HCT116 (cell line): ENCODE measurements at regions not wholly inside any gene's neighbourhood (a gene's known extent, or its start where the extent isn't known, plus 50 kb on each side); places are given as distances from the start of the nearest gene placed in this dataset.

Source experiments
- ATAC-seq: fragments of 200-7000 bp; cut with Tn5 transposase; 2 replicates; pipeline ENCODE4 v1.9.1; 2020; ENCODE audit warnings: mild to moderate bottlenecking, moderate library complexity
- BruUV-seq: library from RNA; stranded (reverse); fragments of 400-500 nt; replicated peaks from 2 replicates; lab custom pipeline; 2021; lab: Mats Ljungman, UMichigan
- CTCF ChIA-PET: fragments of 300-600 bp; sonication (Branson Sonifier 250); formaldehyde crosslinking; loops from one replicate; lab custom pipeline; 2021; ENCODE audit warnings: antibody characterized with exemption; lab: Charles Lee
- POLR2A ChIA-PET: fragments of 300-600, 350-600 bp; sonication (Branson Sonifier 250); formaldehyde crosslinking; loops from one replicate; lab custom pipeline; 2021; ENCODE audit warnings: antibody characterized with exemption; lab: Charles Lee
- RAD21 ChIA-PET, 2 experiments: fragments of 300-600 bp; sonication (Branson Sonifier 250); formaldehyde crosslinking; loops; one replicate each; lab custom pipeline; 2023; ENCODE audit warnings: low total read pairs in 2 of 2; ENCODE audit not compliant: uncharacterized antibody in 2 of 2, unreplicated experiment in 2 of 2, low non-redundant PET in 1 of 2; lab: Charles Lee
- DNase-seq: peaks from one replicate; pipeline ENCODE4 v3.0.0-alpha.2; 2010; ENCODE audit warnings: low read depth, low spot score
- H2AFZ ChIP-seq: fragments of 200-600 bp; shearing (Covaris generic), sonication (generic); 2 replicates; pipeline ENCODE4 v1.6.1; 2017; ENCODE audit warnings: low read depth, mixed run types, mixed read lengths, antibody characterized with exemption, low read length; ENCODE audit not compliant: poor library complexity, severe bottlenecking
- H3K27ac ChIP-seq: 2 replicates; pipeline ENCODE4 v1.5.1; 2012; ENCODE audit warnings: low read depth, low read length
- H3K27me3 ChIP-seq: fragments of 200-600 bp; sonication (generic); 2 replicates; pipeline ENCODE4 v1.6.1; 2016; ENCODE audit warnings: mixed run types, low read length, mixed read lengths; ENCODE audit not compliant: insufficient read depth
- H3K36me3 ChIP-seq, 2 experiments: fragments of 200-500 bp in 1 of 2; fragments of 200-600 bp in 1 of 2; sonication (Bioruptor generic) in 1 of 2; sonication (generic) in 1 of 2; 2 replicates each; pipeline versions ENCODE4 v1.5.1 to v1.6.1; 2014 to 2016; ENCODE audit warnings: low read length in 2 of 2, inconsistent platforms in 1 of 2, mixed read lengths in 1 of 2, mixed run types in 1 of 2; ENCODE audit not compliant: insufficient read depth in 2 of 2, control insufficient read depth in 1 of 2
- H3K4me1 ChIP-seq, 2 experiments: fragments of 200-600 bp in 1 of 2; sonication (generic) in 1 of 2; 2 replicates each; pipeline versions ENCODE4 v1.5.1 to v1.6.1; 2012 to 2017; ENCODE audit warnings: low read length in 2 of 2, inconsistent platforms in 1 of 2, mild to moderate bottlenecking in 1 of 2, mixed read lengths in 1 of 2, mixed run types in 1 of 2, moderate library complexity in 1 of 2; ENCODE audit not compliant: insufficient read depth in 2 of 2, control insufficient read depth in 1 of 2
- H3K4me2 ChIP-seq: fragments of 200-600 bp; sonication (generic); 2 replicates; pipeline ENCODE4 v1.6.1; 2017; ENCODE audit warnings: mixed run types, low read length, mixed read lengths
- H3K4me3 ChIP-seq, 2 experiments: fragments of 200-600 bp in 1 of 2; sonication (generic) in 1 of 2; replicated peaks in 1 of 2; 2 replicates each; pipeline ENCODE4 v1.5.1; 2011 to 2016; ENCODE audit warnings: low read length in 2 of 2, control low read depth in 1 of 2, low read depth in 1 of 2, mild to moderate bottlenecking in 1 of 2, mixed read lengths in 1 of 2, mixed run types in 1 of 2
- H3K79me2 ChIP-seq: fragments of 200-600 bp; sonication (generic); 2 replicates; pipeline ENCODE4 v1.6.1; 2017; ENCODE audit warnings: mild to moderate bottlenecking, mixed run types, low read length, moderate library complexity, mixed read lengths; ENCODE audit not compliant: insufficient read depth
- H3K9ac ChIP-seq: fragments of 200-600 bp; sonication (generic); 2 replicates; pipeline ENCODE4 v1.6.1; 2016; ENCODE audit warnings: low read length, mixed read lengths
- H3K9me2 ChIP-seq: fragments of 200-600 bp; sonication (generic), shearing (Covaris generic); 2 replicates; pipeline ENCODE4 v1.6.1; 2017; ENCODE audit warnings: mixed run types, mild to moderate bottlenecking, moderate library complexity; ENCODE audit not compliant: insufficient read depth
- H3K9me3 ChIP-seq, 2 experiments: fragments of 200-500 bp in 1 of 2; fragments of 200-600 bp in 1 of 2; sonication (Bioruptor generic) in 1 of 2; sonication (generic) in 1 of 2; 2 replicates each; pipeline ENCODE4 v1.6.1; 2014 to 2017; ENCODE audit warnings: low read length in 2 of 2, mixed read lengths in 2 of 2, inconsistent platforms in 1 of 2, low read depth in 1 of 2, mild to moderate bottlenecking in 1 of 2, mixed run types in 1 of 2, moderate library complexity in 1 of 2; ENCODE audit not compliant: control insufficient read depth in 1 of 2, insufficient read depth in 1 of 2
- H4K20me1 ChIP-seq: fragments of 200-600 bp; sonication (generic), shearing (Covaris generic); 2 replicates; pipeline ENCODE4 v1.6.1; 2017; ENCODE audit warnings: mixed run types, mild to moderate bottlenecking, moderate library complexity; ENCODE audit not compliant: insufficient read depth
- CBX3 ChIP-seq: IDR thresholded peaks from 2 replicates; pipeline ENCODE4 v1.6.1; 2012; ENCODE audit warnings: low read depth
- CEBPB ChIP-seq: IDR thresholded peaks from 2 replicates; pipeline ENCODE4 v1.6.1; 2012; ENCODE audit warnings: low read depth
- FOSL1 ChIP-seq: IDR thresholded peaks from 2 replicates; pipeline ENCODE4 v1.6.1; 2012; ENCODE audit warnings: low read depth
- JUND ChIP-seq: IDR thresholded peaks from 2 replicates; pipeline ENCODE4 v1.6.1; 2012
- POLR2AphosphoS5 ChIP-seq: IDR thresholded peaks from 2 replicates; pipeline ENCODE4 v1.6.1; 2011; ENCODE audit warnings: mild to moderate bottlenecking, low read depth, low read length, moderate library complexity
- SIN3A ChIP-seq: IDR thresholded peaks from 2 replicates; pipeline ENCODE4 v1.6.1; 2012; ENCODE audit warnings: low read depth
- SRF ChIP-seq: IDR thresholded peaks from 2 replicates; pipeline ENCODE4 v1.6.1; 2012; ENCODE audit warnings: low read depth
- TCF7L2 ChIP-seq: IDR thresholded peaks from 2 replicates; pipeline ENCODE4 v1.7.0; 2011; ENCODE audit warnings: borderline replicate concordance, inconsistent platforms; ENCODE audit not compliant: insufficient read depth, insufficient read length; ENCODE audit errors: extremely low read depth
- ZFX ChIP-seq: fragments of 450-650 bp; IDR thresholded peaks from 2 replicates; pipeline ENCODE4 v1.6.1; 2017
- ZNF274 ChIP-seq: fragments of 200-500 bp; sonication (Bioruptor generic); IDR thresholded peaks from 2 replicates; pipeline ENCODE4 v1.6.1; 2014; ENCODE audit warnings: mild to moderate bottlenecking, low read depth, low read length, inconsistent platforms
- intact Hi-C: fragments of 100-400 bp; cut with micrococcal nuclease; formaldehyde crosslinking; loops from 2 replicates; pipeline ENCODE4 v1.10.0; 2022
- TF ChIP-seq, protein P1 (sequence below): IDR thresholded peaks from 2 replicates; pipeline ENCODE4 v1.6.1; 2012; ENCODE audit warnings: low read depth
- TF ChIP-seq, protein P2 (sequence below), 3 experiments: fragments of 200-600 bp in 1 of 3; sonication (generic) in 1 of 3; IDR thresholded peaks in 2 of 3; conservative IDR thresholded peaks in 1 of 3; 2 replicates each; pipeline ENCODE4 v1.5.1; 2012 to 2017; ENCODE audit warnings: low read depth in 2 of 3, low read length in 2 of 3, antibody characterized with exemption in 1 of 3, borderline replicate concordance in 1 of 3, control low read depth in 1 of 3, mild to moderate bottlenecking in 1 of 3, mixed read lengths in 1 of 3, mixed run types in 1 of 3, moderate library complexity in 1 of 3; ENCODE audit not compliant: insufficient read depth in 1 of 3
- TF ChIP-seq, protein P3 (sequence below): IDR thresholded peaks from 2 replicates; pipeline ENCODE4 v1.6.1; 2012

DNA sequence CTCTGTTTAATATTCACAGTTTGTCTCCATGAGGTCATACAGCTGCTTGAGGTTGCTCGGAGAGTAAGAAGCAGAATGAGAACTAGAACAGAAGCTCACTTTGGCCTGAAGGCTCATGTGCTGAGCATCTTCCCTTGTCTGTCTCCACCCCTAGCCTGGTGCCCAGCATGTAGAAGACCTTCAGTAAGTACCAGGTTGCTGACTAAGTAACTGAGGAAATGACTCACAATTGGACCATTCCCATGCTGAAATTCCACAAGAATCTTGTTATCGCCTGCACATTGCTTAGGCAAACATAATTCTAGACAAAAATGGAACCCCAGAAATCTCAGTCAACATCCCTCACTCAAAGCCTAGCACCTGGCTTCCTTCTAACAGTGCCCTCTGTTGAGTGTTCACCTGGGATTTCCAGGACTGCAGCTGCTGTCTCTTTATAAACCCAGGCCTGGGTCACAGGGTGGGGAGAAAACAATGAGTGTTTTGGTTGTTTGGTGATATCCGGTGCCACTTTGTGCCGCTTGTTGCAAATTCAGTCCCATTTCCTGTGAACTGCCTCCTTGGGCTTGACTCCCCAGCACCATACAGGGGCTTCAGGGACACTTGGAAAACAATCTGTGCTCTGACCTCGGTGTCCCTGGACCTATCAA, 406.8 kb downstream of the ETS1 start:
- no TSS peak for BruUV-seq
- Histone ChIP-seq H3K9ac (no peak overlapping the region), H3K79me2 (no peaks in the 10 kb centered on the region), H3K4me1 (peaks cover 0 to 16% of the 10 kb centered on the region in 2 experiments; a peak in 2 of 4 replicates), H3K27ac (no peak overlapping the region), H3K4me2 (peak overlapping the region; percentile 34), H4K20me1 (no peaks in the 10 kb centered on the region), H3K9me2 (no peaks in the 10 kb centered on the region), H3K4me3 (no peak overlapping the region)
- DNase-seq (no peak), ATAC-seq (no peak; the same call in 1 of the 2 replicates)
- CTCF ChIA-PET, result interaction anchor here (1.8 kb wide), 1 partner anchor 452 kb away, joined by 3 read pairs; no protein-coding TSS in a partner anchor
- TF ChIP-seq SIN3A, result no peak
- TF ChIP-seq SRF, result no peak
- TF ChIP-seq, protein P1, sequence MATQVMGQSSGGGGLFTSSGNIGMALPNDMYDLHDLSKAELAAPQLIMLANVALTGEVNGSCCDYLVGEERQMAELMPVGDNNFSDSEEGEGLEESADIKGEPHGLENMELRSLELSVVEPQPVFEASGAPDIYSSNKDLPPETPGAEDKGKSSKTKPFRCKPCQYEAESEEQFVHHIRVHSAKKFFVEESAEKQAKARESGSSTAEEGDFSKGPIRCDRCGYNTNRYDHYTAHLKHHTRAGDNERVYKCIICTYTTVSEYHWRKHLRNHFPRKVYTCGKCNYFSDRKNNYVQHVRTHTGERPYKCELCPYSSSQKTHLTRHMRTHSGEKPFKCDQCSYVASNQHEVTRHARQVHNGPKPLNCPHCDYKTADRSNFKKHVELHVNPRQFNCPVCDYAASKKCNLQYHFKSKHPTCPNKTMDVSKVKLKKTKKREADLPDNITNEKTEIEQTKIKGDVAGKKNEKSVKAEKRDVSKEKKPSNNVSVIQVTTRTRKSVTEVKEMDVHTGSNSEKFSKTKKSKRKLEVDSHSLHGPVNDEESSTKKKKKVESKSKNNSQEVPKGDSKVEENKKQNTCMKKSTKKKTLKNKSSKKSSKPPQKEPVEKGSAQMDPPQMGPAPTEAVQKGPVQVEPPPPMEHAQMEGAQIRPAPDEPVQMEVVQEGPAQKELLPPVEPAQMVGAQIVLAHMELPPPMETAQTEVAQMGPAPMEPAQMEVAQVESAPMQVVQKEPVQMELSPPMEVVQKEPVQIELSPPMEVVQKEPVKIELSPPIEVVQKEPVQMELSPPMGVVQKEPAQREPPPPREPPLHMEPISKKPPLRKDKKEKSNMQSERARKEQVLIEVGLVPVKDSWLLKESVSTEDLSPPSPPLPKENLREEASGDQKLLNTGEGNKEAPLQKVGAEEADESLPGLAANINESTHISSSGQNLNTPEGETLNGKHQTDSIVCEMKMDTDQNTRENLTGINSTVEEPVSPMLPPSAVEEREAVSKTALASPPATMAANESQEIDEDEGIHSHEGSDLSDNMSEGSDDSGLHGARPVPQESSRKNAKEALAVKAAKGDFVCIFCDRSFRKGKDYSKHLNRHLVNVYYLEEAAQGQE, result no peak
- TF ChIP-seq, protein P2, sequence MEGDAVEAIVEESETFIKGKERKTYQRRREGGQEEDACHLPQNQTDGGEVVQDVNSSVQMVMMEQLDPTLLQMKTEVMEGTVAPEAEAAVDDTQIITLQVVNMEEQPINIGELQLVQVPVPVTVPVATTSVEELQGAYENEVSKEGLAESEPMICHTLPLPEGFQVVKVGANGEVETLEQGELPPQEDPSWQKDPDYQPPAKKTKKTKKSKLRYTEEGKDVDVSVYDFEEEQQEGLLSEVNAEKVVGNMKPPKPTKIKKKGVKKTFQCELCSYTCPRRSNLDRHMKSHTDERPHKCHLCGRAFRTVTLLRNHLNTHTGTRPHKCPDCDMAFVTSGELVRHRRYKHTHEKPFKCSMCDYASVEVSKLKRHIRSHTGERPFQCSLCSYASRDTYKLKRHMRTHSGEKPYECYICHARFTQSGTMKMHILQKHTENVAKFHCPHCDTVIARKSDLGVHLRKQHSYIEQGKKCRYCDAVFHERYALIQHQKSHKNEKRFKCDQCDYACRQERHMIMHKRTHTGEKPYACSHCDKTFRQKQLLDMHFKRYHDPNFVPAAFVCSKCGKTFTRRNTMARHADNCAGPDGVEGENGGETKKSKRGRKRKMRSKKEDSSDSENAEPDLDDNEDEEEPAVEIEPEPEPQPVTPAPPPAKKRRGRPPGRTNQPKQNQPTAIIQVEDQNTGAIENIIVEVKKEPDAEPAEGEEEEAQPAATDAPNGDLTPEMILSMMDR (IDR thresholded peaks at IDR 0.05 in 2 of 3, conservative IDR thresholded peaks at IDR 0.05 in 1 of 3; ENCODE audit: borderline replicate concordance in 1 of 3, insufficient read depth in 1 of 3, low read depth in 2 of 3, low read length in 2 of 3), result no peak
- TF ChIP-seq FOSL1, result peak; percentile 53
- no peak for TF ChIP-seq ZFX
- no peak for TF ChIP-seq ZNF274
- TF ChIP-seq TCF7L2, result no peak
- TF ChIP-seq POLR2AphosphoS5, result no peak
- peak; percentile 41; the same call in 1 of the 2 replicates for TF ChIP-seq JUND
- peak; percentile 53; the same call in 1 of the 2 replicates for TF ChIP-seq CBX3
- no peak for TF ChIP-seq CEBPB
- TF ChIP-seq, protein P3, sequence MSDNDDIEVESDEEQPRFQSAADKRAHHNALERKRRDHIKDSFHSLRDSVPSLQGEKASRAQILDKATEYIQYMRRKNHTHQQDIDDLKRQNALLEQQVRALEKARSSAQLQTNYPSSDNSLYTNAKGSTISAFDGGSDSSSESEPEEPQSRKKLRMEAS, result no peak
- TF ChIP-seq, all 23 proteins: peak for 3
- Histone ChIP-seq H3K9me3 (no peaks in the 10 kb centered on the region), H3K36me3 (no peaks in the 10 kb centered on the region), H3K27me3 (no peaks in the 10 kb centered on the region), H2AFZ (no peak overlapping the region)
- intact Hi-C loops, result no loop called here
- ChIA-PET POLR2A (no interaction called here), RAD21 (no interaction called here)
